ENCODE measurements at regions not wholly inside any gene's neighbourhood (a gene's known extent, or its start where the extent isn't known, plus 50 kb on each side); places are given as distances from the start of the nearest gene placed in this dataset.

DNA sequence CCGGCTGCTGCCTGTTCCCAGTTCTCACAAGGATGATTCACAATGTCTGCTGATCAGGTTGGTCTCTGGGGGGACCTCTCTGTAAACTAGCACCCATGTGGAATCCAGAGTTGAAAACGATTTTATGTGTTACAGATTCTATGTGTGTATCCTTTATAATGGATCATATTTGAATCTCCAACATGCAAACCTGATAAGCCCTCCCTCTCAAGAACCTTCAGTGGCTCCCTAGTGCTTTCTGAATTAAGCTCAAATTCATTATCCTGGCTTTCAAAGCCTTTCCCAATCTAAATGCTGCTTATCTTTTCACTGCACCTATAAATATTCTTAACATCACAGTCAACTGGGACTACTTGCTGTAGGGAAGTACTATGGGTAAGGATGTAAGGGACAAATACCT, 166.8 kb upstream of the USP24 start:
- TF ChIP-seq, protein P1, sequence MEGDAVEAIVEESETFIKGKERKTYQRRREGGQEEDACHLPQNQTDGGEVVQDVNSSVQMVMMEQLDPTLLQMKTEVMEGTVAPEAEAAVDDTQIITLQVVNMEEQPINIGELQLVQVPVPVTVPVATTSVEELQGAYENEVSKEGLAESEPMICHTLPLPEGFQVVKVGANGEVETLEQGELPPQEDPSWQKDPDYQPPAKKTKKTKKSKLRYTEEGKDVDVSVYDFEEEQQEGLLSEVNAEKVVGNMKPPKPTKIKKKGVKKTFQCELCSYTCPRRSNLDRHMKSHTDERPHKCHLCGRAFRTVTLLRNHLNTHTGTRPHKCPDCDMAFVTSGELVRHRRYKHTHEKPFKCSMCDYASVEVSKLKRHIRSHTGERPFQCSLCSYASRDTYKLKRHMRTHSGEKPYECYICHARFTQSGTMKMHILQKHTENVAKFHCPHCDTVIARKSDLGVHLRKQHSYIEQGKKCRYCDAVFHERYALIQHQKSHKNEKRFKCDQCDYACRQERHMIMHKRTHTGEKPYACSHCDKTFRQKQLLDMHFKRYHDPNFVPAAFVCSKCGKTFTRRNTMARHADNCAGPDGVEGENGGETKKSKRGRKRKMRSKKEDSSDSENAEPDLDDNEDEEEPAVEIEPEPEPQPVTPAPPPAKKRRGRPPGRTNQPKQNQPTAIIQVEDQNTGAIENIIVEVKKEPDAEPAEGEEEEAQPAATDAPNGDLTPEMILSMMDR (IDR thresholded peaks at IDR 0.05) = no peak
- TF ChIP-seq EP300 (IDR thresholded peaks at IDR 0.05; ENCODE audit: low read depth) = no peak
